CD14-positive monocyte (primary cell): ENCODE measurements at regions not wholly inside any gene's neighbourhood (a gene's known extent, or its start where the extent isn't known, plus 50 kb on each side); places are given as distances from the start of the nearest gene placed in this dataset.

Experiments used
- DNase-seq, 3 donors: peaks; one replicate each; pipeline ENCODE4 v3.0.0-alpha.2; 2011 to 2022
- H2AFZ ChIP-seq: 2 replicates; pipeline ENCODE4 v1.6.0; 2012; ENCODE audit warnings: mild to moderate bottlenecking, low read depth, low read length, inconsistent platforms; ENCODE audit not compliant: insufficient read depth, poor library complexity, severe bottlenecking
- H3K27ac ChIP-seq, 2 donors: 1 replicate in 1 of 2; 2 replicates in 1 of 2; pipeline ENCODE4 v1.5.1; 2012 to 2013; ENCODE audit warnings: low read length in 2 of 2, control low read depth in 1 of 2, inconsistent platforms in 1 of 2, low read depth in 1 of 2, mild to moderate bottlenecking in 1 of 2
- H3K27me3 ChIP-seq, 2 donors: one replicate each; pipeline versions ENCODE4 v1.6.0 to v1.6.1; 2011 to 2013; ENCODE audit warnings: low read length in 2 of 2; ENCODE audit not compliant: control insufficient read depth in 2 of 2, insufficient read depth in 2 of 2
- H3K36me3 ChIP-seq, 2 donors: replicated peaks in 1 of 2; 1 replicate in 1 of 2; 2 replicates in 1 of 2; pipeline versions ENCODE4 v1.5.1 to v1.6.1; 2012 to 2013; ENCODE audit warnings: low read length in 2 of 2, control low read depth in 1 of 2, inconsistent platforms in 1 of 2, mild to moderate bottlenecking in 1 of 2; ENCODE audit not compliant: insufficient read depth in 2 of 2, control insufficient read depth in 1 of 2
- H3K4me1 ChIP-seq, 2 donors: 1 replicate in 1 of 2; 2 replicates in 1 of 2; pipeline versions ENCODE4 v1.5.1 to v1.6.1; 2012 to 2013; ENCODE audit warnings: low read length in 2 of 2, control low read depth in 1 of 2, inconsistent platforms in 1 of 2, mild to moderate bottlenecking in 1 of 2, moderate library complexity in 1 of 2; ENCODE audit not compliant: insufficient read depth in 2 of 2, control insufficient read depth in 1 of 2
- H3K4me2 ChIP-seq: replicated peaks from 2 replicates; pipeline ENCODE3; 2012; ENCODE audit warnings: low read length, moderate library complexity, mild to moderate bottlenecking; ENCODE audit not compliant: poor library complexity, severe bottlenecking; ENCODE audit errors: extremely low read depth
- H3K4me3 ChIP-seq, 3 experiments: fragments of 200-600 bp in 1 of 3; sonication (generic) in 1 of 3; replicated peaks in 1 of 3; 1 replicate in 2 of 3; 2 replicates in 1 of 3; pipeline ENCODE4 v1.5.1; 2011 to 2013; ENCODE audit warnings: low read length in 3 of 3, mild to moderate bottlenecking in 3 of 3, control low read depth in 2 of 3, low read depth in 2 of 3, inconsistent platforms in 1 of 3, moderate library complexity in 1 of 3
- H3K79me2 ChIP-seq: 2 replicates; pipeline ENCODE4 v1.6.0; 2012; ENCODE audit warnings: mild to moderate bottlenecking, control low read depth, inconsistent platforms, low read length, moderate library complexity; ENCODE audit not compliant: insufficient read depth
- H3K9ac ChIP-seq: 2 replicates; pipeline ENCODE4 v1.6.0; 2017; ENCODE audit warnings: low read length, mild to moderate bottlenecking; ENCODE audit not compliant: insufficient read depth, poor library complexity, severe bottlenecking
- H3K9me3 ChIP-seq, 2 donors: replicated peaks in 1 of 2; 1 replicate in 1 of 2; 2 replicates in 1 of 2; pipeline versions ENCODE4 v1.5.1 to v1.6.1; 2012 to 2013; ENCODE audit warnings: low read length in 2 of 2, control low read depth in 1 of 2; ENCODE audit not compliant: control insufficient read depth in 1 of 2, insufficient read depth in 1 of 2
- H4K20me1 ChIP-seq: 2 replicates; pipeline ENCODE4 v1.6.0; 2012; ENCODE audit warnings: mild to moderate bottlenecking, low read length, control low read depth, moderate library complexity; ENCODE audit not compliant: insufficient read depth
- H3K27ac Mint-ChIP-seq, 7 donors: one replicate each; pipeline ENCODE4 v1.8.0; 2020; ENCODE audit warnings: mild to moderate bottlenecking in 7 of 7, mixed read lengths in 7 of 7, moderate library complexity in 6 of 7, inconsistent platforms in 2 of 7
- H3K27me3 Mint-ChIP-seq, 3 donors: one replicate each; pipeline ENCODE4 v1.8.0; 2021 to 2022; ENCODE audit warnings: low read depth in 3 of 3, mild to moderate bottlenecking in 3 of 3, mixed read lengths in 3 of 3, moderate library complexity in 3 of 3, inconsistent platforms in 1 of 3
- H3K36me3 Mint-ChIP-seq, 2 donors: one replicate each; pipeline ENCODE4 v1.8.0; 2020; ENCODE audit warnings: mixed read lengths in 2 of 2, inconsistent platforms in 1 of 2, mild to moderate bottlenecking in 1 of 2
- H3K4me1 Mint-ChIP-seq: one replicate; pipeline ENCODE4 v1.8.0; 2020; ENCODE audit warnings: mild to moderate bottlenecking, mixed read lengths
- H3K4me3 Mint-ChIP-seq, 2 donors: one replicate each; pipeline ENCODE4 v1.8.0; 2020; ENCODE audit warnings: mild to moderate bottlenecking in 2 of 2, mixed read lengths in 2 of 2, moderate library complexity in 1 of 2
- H3K9me3 Mint-ChIP-seq, 7 donors: one replicate each; pipeline ENCODE4 v1.8.0; 2020 to 2022; ENCODE audit warnings: mixed read lengths in 7 of 7, mild to moderate bottlenecking in 6 of 7, moderate library complexity in 6 of 7, inconsistent platforms in 2 of 7
- CTCF ChIP-seq: fragments of 200-600 bp; IDR thresholded peaks from one replicate; pipeline ENCODE4 v1.8.0; 2022; ENCODE audit warnings: antibody characterized with exemption, mild to moderate bottlenecking
- WGBS: methylation state at CpG from one replicate; pipeline ENCODE4 v1.1.5; 2013; ENCODE audit warnings: missing lambda C conversion rate; ENCODE audit not compliant: insufficient coverage; 5-methylcytosine and 5-hydroxymethylcytosine counted together
- intact Hi-C, 2 donors: fragments of 100-400 bp; cut with micrococcal nuclease; formaldehyde crosslinking; loops; one replicate each; pipeline versions ENCODE4 v1.15.0 to v1.15.1; 2023

- Mint-ChIP-seq H3K9me3 (no peaks in the 10 kb centered on the region), H3K4me1 (no peaks in the 10 kb centered on the region), H3K27me3 (peaks cover 4 to 5% (median 4%) of the 10 kb centered on the region in 3 donors), H3K27ac (no peak overlapping the region), H3K36me3 (no peaks in the 10 kb centered on the region), H3K4me3 (no peak overlapping the region)
- Histone ChIP-seq H2AFZ (no peak overlapping the region), H3K9ac (no peak overlapping the region), H3K4me1 (no peaks in the 10 kb centered on the region), H3K27ac (no peak overlapping the region), H3K4me3 (no peak overlapping the region), H3K79me2 (no peaks in the 10 kb centered on the region), H3K4me2 (no peak overlapping the region), H3K27me3 (no peaks in the 10 kb centered on the region), H4K20me1 (no peaks in the 10 kb centered on the region), H3K9me3 (no peaks in the 10 kb centered on the region), H3K36me3 (no peaks in the 10 kb centered on the region)
- DNase-seq = no peak
- 87% methylated on average over 3 of the region's 7 CpGs for WGBS
- no peak for TF ChIP-seq CTCF
- intact Hi-C loops = no loop called here
Measured at GRCh38 chr17:79296243-79296642, 221.6 kb downstream of the ENGASE start.

- no peak for TF ChIP-seq CTCF
- H3K27ac Mint-ChIP-seq = no peak overlapping the region
- H3K9me3 ChIP-seq = no peaks in the 10 kb centered on the region
- H3K79me2 ChIP-seq = no peaks in the 10 kb centered on the region
- no peak for DNase-seq
- H4K20me1 ChIP-seq = no peaks in the 10 kb centered on the region
- no peak overlapping the region for H3K27ac ChIP-seq
- no peaks in the 10 kb centered on the region for H3K4me1 ChIP-seq
- H3K9ac ChIP-seq = no peak overlapping the region
- intact Hi-C loops = no loop called here
- no peaks in the 10 kb centered on the region for H3K9me3 Mint-ChIP-seq
- H2AFZ ChIP-seq = no peak overlapping the region
- H3K27me3 Mint-ChIP-seq = peaks cover 2 to 5% (median 5%) of the 10 kb centered on the region in 3 donors
- no peak overlapping the region for H3K4me2 ChIP-seq
- H3K4me3 ChIP-seq = no peak overlapping the region
- no peaks in the 10 kb centered on the region for H3K4me1 Mint-ChIP-seq
- 77% methylated on average over 2 of the region's 6 CpGs for WGBS
- no peak overlapping the region for H3K4me3 Mint-ChIP-seq
- no peaks in the 10 kb centered on the region for H3K36me3 ChIP-seq
- no peaks in the 10 kb centered on the region for H3K27me3 ChIP-seq
- no peaks in the 10 kb centered on the region for H3K36me3 Mint-ChIP-seq
Measured at GRCh38 chr17:79295307-79295706, 220.7 kb downstream of the ENGASE start.
